Left kidney (tissue), 1 donor: ENCODE measurements at regions not wholly inside any gene's neighbourhood (a gene's known extent, or its start where the extent isn't known, plus 50 kb on each side); places are given as distances from the start of the nearest gene placed in this dataset.

Experiments used
- DNase-seq: peaks from one replicate; pipeline ENCODE4 v3.0.0-alpha.2; 2013

GRCh38 chr11:36713715-36714114 lies 115.7 kb upstream of the RAG2 start:
- DNase-seq: no peak

- no peak for DNase-seq
These were observed 113.2 kb upstream of the RAG2 start for GRCh38 chr11:36711104-36711825.
